ENCODE measurements at regions not wholly inside any gene's neighbourhood (a gene's known extent, or its start where the extent isn't known, plus 50 kb on each side); places are given as distances from the start of the nearest gene placed in this dataset.

- no peak for TF ChIP-seq CTCF (conservative IDR thresholded peaks at IDR 0.05; ENCODE audit: low read depth, low read length)
- no peak for TF ChIP-seq EZH2phosphoT487 (IDR thresholded peaks at IDR 0.05; ENCODE audit: borderline replicate concordance, low read length)
- no peak for TF ChIP-seq EZH2 (IDR thresholded peaks at IDR 0.05; ENCODE audit: low read length, unreplicated experiment)
These were observed 887.3 kb upstream of the TENM4 start for GRCh38 chr11:80327956-80328614.

Data from PC-3 (cell line).